Activated T-cell treated with anti-CD3 and anti-CD28 coated beads for 48 hours (primary cell): ENCODE measurements at regions not wholly inside any gene's neighbourhood (a gene's known extent, or its start where the extent isn't known, plus 50 kb on each side); places are given as distances from the start of the nearest gene placed in this dataset.
"Not testable (repeated sequence)": the region's sequence is repeated elsewhere in the genome, so short reads cannot be mapped to it uniquely, and the experiment has no call there.

Source experiments
- DNase-seq: peaks from one replicate; pipeline ENCODE4 v3.0.0-alpha.2; 2020; ENCODE audit warnings: low read depth

DNA sequence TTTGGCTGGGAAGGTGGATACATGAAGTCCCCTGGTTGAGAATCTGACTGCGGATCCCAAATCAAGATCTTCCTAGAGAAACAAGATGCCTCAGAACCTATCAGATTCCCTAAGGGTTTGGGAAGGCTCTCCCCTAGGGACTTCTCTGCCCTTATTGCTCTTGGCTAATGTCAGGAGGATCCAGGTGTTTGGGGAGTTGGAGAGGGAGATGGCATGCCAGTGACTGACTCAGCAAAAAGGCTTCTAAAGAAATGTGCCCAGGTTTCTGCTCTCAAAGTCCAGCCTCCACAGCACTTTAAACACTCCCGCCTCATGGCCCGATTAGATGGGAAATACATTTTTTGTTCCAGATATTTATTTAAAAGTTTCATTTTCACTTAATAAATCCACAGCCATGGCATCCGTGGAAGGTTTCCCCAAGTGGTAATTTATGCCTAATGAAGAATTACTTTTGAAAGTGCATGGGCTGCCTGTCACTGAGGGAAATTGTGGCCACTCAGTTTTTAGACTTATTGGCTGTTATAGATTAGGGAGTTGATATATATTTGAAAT lies 156.4 kb downstream of the OSR1 start:
- no peak for DNase-seq

DNA sequence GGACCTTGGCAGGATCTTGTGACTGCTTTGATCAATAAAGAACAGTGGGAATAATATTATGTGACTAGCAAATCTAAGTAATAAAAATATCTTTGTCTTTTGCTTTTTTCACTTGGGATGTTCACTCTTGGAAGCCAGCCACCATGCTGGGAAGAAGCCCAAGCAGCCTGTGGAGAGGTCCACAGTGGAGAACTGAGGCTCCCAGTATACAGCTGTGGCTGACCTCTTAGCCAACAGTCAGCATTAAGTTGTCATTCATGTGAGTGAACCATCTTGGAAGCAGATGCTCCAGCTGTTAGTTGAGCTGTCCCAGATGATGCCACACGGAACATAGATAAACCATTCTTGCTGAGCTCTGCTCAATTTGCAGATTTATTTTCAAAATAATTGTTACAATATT lies 160.0 kb downstream of the OSR1 start:
- no peak for DNase-seq

- DNase-seq, result no peak
Measured at GRCh38 chr2:19195661-19196060, 162.8 kb downstream of the OSR1 start.

DNA sequence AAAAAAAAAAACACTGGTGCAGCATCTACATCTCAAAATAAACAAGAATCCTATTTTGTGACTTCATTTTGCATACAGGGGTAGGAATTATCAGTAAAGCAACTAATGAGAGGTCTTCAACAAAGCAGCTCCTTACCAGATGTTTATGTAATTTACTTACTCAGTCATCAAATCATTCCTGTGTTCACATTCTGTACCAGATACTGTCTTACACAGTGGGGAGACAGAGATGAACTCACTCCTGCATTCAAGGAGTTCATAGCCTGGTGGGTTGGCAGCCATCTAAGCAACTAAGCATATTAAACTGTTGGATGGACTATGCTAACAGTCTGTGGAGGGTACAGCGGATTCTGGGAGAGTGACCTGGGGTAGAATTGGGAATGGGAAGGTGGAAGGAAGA lies 169.0 kb downstream of the OSR1 start:
- DNase-seq, result no peak

DNA sequence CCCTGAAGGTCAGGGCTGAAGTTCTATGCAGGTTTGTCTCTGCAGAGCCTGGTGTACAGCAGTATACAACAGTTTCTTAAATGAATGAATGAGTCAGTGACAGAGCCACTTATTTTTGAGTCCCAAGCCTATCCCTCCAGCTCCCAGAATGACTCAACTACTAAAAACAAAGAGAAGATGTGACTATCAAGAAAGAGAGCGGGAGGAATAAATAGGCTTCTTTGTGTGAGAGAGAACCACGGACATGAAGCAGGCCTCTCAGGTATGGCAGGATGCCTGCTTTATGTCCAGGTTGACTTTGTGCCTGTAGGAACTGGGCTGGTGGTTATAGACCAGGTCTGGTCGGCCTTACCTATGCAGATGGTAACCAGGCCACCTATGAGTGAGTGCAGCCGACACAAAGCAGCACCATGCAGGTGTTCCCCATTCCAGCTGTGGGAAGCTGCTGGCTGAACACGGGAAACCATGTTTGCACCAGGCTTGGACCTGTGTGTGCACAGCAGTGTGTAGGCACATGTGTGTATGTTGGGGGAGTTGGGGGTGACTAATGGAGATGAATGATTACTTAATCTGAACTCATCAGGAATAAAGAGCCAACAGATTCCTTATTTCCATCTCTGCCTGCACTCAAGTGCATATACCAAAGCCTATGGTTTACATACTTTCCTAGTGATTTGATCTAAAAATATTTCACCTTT lies 171.0 kb downstream of the OSR1 start:
- no peak for DNase-seq

DNA sequence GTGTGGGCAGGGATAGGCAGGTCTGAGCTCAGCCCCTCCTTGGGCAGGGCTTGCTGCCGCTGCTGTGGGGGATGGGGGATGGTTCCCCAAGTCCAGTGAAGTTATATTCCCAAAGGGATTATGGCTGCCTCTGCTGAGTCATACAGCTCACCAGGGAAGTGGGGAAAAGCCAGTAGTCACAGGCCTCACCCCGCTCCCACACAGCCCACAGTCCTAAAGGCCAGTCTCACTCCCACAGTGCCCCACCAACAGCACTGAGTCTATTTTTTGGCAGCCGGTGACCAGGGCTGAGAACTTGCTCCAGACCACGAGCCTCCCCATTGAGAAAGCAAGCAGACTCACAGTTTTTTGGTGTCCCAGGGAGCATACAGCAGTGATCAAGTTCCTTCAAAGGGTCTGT lies 173.3 kb downstream of the OSR1 start:
- DNase-seq, result no peak

DNA sequence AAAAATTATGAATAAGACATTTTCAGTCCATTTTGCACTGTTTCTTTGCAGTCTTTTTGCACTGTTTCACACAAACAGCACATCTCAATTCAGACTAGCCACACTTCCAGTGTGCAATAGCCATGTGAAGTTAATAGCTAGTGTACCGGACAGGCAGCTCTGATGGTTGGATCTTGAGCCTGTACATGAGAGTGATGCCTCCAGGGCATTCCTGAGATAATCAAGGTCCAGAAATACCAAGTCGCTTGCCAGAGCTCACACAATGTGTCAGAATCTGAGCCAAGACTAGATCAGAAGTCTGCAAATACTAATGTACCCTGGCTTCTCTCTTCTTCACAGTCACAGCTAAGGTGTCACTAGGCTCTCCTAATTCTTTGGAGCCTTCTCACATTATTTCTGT lies 180.2 kb downstream of the OSR1 start:
- DNase-seq, result no peak

GRCh38 chr2:19176977-19177376 lies 181.4 kb downstream of the OSR1 start:
- DNase-seq, result no peak

GRCh38 chr2:19176172-19176852 lies 182.1 kb downstream of the OSR1 start:
- no peak for DNase-seq

- DNase-seq, result no peak
Measured at GRCh38 chr2:19174176-19174575, 184.2 kb downstream of the OSR1 start.

- DNase-seq, result no peak
Measured at GRCh38 chr2:19171409-19171808, 187.0 kb downstream of the OSR1 start.

GRCh38 chr2:19169134-19169768 lies 189.2 kb downstream of the OSR1 start:
- no peak for DNase-seq

- DNase-seq, result not testable (repeated sequence)
Measured at GRCh38 chr2:19164099-19164498, 194.3 kb downstream of the OSR1 start.

GRCh38 chr2:19158896-19159295 lies 199.5 kb downstream of the OSR1 start:
- DNase-seq, result no peak

GRCh38 chr2:19158211-19158610 lies 200.2 kb downstream of the OSR1 start:
- DNase-seq, result no peak

GRCh38 chr2:19156646-19157045 lies 201.8 kb downstream of the OSR1 start:
- no peak for DNase-seq

DNA sequence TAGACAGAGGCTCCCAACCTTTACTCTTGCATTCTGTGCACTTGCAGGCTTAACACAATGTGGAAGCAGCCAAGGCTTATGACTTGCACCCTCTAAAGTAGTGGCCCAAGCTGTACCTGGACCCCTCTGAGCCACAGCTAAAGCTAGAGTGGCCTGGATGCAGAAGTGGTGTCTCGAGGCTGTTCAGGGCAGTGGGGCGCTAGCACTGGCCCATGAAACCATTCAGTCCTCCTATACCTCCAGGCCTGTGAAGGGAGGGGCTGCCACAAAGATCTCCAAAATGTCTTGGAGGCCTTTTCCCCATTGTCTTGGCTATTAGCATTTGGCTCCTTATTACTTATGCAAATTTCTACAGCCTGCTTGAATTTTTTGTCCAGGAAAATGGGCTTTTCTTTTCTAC lies 207.7 kb downstream of the OSR1 start:
- DNase-seq, result no peak

DNA sequence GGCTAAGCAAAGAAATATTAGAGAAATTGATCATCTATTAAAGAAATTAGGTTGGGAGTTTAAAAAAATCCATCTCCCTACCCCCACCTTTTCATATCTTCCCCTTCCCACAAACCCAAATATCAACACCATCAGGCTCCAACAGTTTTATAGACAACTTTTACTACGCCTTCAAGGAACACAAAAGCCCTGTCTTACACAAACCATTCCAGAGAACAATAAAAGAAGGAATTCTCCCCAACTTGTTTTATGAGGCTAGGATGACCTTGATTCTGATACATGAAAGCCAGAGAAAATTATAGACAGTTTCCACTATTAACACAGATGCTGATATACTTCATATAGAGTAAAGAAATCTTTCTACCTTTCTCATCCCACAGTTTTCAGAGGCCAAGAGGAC lies 211.6 kb downstream of the OSR1 start:
- DNase-seq, result no peak

GRCh38 chr2:19141234-19142004 lies 217.0 kb downstream of the OSR1 start:
- no peak for DNase-seq

- no peak for DNase-seq
Measured at GRCh38 chr2:19140463-19141208, 217.8 kb downstream of the OSR1 start.

GRCh38 chr2:19139386-19139785 lies 219.0 kb downstream of the OSR1 start:
- DNase-seq, result no peak
